Osteocyte (in vitro differentiated cells): ENCODE measurements at regions not wholly inside any gene's neighbourhood (a gene's known extent, or its start where the extent isn't known, plus 50 kb on each side); places are given as distances from the start of the nearest gene placed in this dataset.

Source experiments
- DNase-seq: peaks from one replicate; pipeline ENCODE4 v3.0.0; 2021; ENCODE audit warnings: mixed read lengths; ENCODE audit not compliant: unreplicated experiment; ENCODE audit errors: extremely low spot score
- H3K27ac Mint-ChIP-seq: one replicate; pipeline ENCODE4 v1.8.0; 2021; ENCODE audit warnings: mild to moderate bottlenecking, mixed read lengths; ENCODE audit not compliant: unreplicated experiment
- H3K27me3 Mint-ChIP-seq: one replicate; pipeline ENCODE4 v1.8.0; 2021; ENCODE audit warnings: mixed read lengths; ENCODE audit not compliant: unreplicated experiment
- H3K36me3 Mint-ChIP-seq: one replicate; pipeline ENCODE4 v1.8.0; 2021; ENCODE audit warnings: mixed read lengths; ENCODE audit not compliant: unreplicated experiment
- H3K4me1 Mint-ChIP-seq: one replicate; pipeline ENCODE4 v1.8.0; 2021; ENCODE audit warnings: mixed read lengths; ENCODE audit not compliant: unreplicated experiment
- H3K4me3 Mint-ChIP-seq: one replicate; pipeline ENCODE4 v1.8.0; 2021; ENCODE audit warnings: mild to moderate bottlenecking, moderate library complexity, mixed read lengths; ENCODE audit not compliant: unreplicated experiment
- H3K9me3 Mint-ChIP-seq: one replicate; pipeline ENCODE4 v1.8.0; 2021; ENCODE audit warnings: mixed read lengths; ENCODE audit not compliant: unreplicated experiment
- CTCF ChIP-seq: fragments of 200-600 bp; sonication (generic); IDR thresholded peaks from 2 replicates; pipeline ENCODE4 v1.5.0; 2021; ENCODE audit warnings: antibody characterized with exemption, mild to moderate bottlenecking, moderate library complexity

- H3K9me3 Mint-ChIP-seq: peaks cover 15% of the 10 kb centered on the region
- H3K36me3 Mint-ChIP-seq: no peaks in the 10 kb centered on the region
- H3K4me3 Mint-ChIP-seq: no peak overlapping the region
- H3K27ac Mint-ChIP-seq: no peak overlapping the region
- H3K4me1 Mint-ChIP-seq: no peaks in the 10 kb centered on the region
- no peaks in the 10 kb centered on the region for H3K27me3 Mint-ChIP-seq
- DNase-seq: no peak
- TF ChIP-seq CTCF: no peak
Measured at GRCh38 chr10:111506266-111507034, 429.6 kb downstream of the ADRA2A start.

GRCh38 chr10:111511751-111512150 is 434.9 kb downstream of the ADRA2A start:
- H3K4me3 Mint-ChIP-seq: no peak overlapping the region
- no peaks in the 10 kb centered on the region for H3K27me3 Mint-ChIP-seq
- no peak overlapping the region for H3K27ac Mint-ChIP-seq
- TF ChIP-seq CTCF: no peak
- H3K4me1 Mint-ChIP-seq: no peaks in the 10 kb centered on the region
- peaks cover 11% of the 10 kb centered on the region for H3K9me3 Mint-ChIP-seq
- DNase-seq: no peak
- H3K36me3 Mint-ChIP-seq: no peaks in the 10 kb centered on the region

DNA sequence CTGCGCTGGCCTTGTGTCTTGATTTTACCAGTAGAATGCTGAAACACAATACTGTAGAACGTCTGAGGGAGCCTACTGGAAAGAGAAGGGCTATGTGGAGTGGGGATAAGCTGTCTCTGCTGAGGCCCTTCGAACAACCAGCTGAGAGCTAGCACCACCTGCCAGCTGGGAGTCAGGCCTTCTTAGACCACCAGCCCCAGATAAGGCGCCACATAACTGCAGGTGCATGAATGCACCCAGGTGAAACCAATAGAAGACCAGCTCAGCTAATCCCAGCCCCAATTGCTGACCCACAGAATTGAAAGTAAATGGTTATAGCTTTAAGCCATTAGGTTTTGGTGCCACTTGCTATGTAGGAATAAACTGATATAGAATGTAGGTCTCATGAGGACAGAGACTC is 438.4 kb downstream of the ADRA2A start:
- H3K36me3 Mint-ChIP-seq: no peaks in the 10 kb centered on the region
- no peak overlapping the region for H3K27ac Mint-ChIP-seq
- no peaks in the 10 kb centered on the region for H3K27me3 Mint-ChIP-seq
- H3K4me1 Mint-ChIP-seq: no peaks in the 10 kb centered on the region
- TF ChIP-seq CTCF: no peak
- H3K9me3 Mint-ChIP-seq: peaks cover 3% of the 10 kb centered on the region
- no peak overlapping the region for H3K4me3 Mint-ChIP-seq
- no peak for DNase-seq

DNA sequence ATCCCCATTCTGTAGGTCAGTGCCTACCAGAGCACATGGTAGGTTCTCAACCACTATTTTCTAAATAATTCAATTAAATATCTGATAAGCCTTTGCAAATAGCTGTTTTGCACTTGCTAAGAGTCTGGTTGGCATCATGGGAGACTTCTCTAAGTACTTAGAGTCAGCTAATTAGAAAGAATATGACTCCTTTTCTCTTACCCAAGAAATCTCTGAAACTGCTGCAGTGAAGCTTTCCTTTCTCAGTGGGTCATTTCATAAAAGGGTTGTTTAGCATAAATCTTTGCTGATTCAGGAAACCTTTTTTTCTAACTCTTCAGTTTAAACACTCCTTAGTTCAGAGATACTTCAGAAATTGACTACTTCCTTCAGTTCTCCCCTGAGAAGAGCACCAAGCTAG is 438.9 kb downstream of the ADRA2A start:
- Mint-ChIP-seq H3K4me1 (no peaks in the 10 kb centered on the region), H3K27ac (no peak overlapping the region), H3K9me3 (no peaks in the 10 kb centered on the region), H3K4me3 (no peak overlapping the region), H3K36me3 (no peaks in the 10 kb centered on the region), H3K27me3 (no peaks in the 10 kb centered on the region)
- no peak for DNase-seq
- TF ChIP-seq CTCF: no peak

DNA sequence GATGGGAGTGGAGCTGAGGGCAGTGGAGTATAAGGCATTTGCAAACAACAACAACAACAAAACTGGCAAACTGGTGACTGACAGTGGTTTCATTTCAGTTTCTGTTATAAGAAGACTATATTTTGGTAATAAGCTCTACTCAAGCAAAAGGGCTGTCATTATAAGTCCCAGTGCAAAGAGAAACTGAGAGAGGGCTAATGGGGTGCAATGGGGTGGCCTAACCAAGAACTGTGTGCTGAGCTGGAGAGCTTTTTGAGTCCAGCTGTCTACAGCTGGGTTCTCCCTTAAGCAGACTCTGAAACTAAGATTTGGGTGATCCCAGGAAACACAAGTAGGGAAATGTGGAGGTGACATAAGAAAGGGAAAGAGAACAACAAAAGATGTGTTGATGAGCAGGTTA is 439.3 kb downstream of the ADRA2A start:
- Mint-ChIP-seq H3K27ac (no peak overlapping the region), H3K36me3 (no peaks in the 10 kb centered on the region), H3K4me3 (no peak overlapping the region), H3K9me3 (no peaks in the 10 kb centered on the region), H3K27me3 (no peaks in the 10 kb centered on the region), H3K4me1 (no peaks in the 10 kb centered on the region)
- DNase-seq: no peak
- no peak for TF ChIP-seq CTCF
